GDM1 (cell line): ENCODE measurements at regions not wholly inside any gene's neighbourhood (a gene's known extent, or its start where the extent isn't known, plus 50 kb on each side); places are given as distances from the start of the nearest gene placed in this dataset.
"Not testable (repeated sequence)": the region's sequence is repeated elsewhere in the genome, so short reads cannot be mapped to it uniquely, and the experiment has no call there.

Source experiments
- DNase-seq: peaks from one replicate; lab custom pipeline; 2025; lab: John Stamatoyannopoulos, UW

DNA sequence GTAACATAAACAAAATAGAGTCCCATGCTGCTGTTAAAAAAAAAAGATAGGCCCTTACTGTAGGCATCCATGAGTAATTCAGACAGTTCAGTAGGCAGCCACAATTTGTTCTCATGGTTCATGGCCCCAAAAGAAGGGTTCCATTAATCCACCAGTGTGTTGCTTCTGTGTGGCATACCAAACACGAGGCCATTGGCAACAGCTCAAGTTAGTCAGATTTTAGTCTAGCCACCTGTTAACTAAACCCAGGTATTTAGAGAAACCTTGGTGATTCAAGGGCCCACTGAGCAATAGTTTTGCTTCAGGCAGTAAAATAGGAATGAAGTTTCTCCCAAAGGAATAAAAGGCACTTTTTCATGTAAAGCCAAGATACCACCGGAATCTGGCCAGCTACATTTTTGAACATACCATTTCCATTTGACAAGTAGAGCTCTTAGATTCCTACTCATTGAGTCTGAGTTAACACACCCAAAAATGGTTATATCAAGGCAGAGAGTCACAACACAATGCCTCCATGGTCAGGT lies 80.1 kb upstream of the SRD5A2 start:
- no peak for DNase-seq

DNA sequence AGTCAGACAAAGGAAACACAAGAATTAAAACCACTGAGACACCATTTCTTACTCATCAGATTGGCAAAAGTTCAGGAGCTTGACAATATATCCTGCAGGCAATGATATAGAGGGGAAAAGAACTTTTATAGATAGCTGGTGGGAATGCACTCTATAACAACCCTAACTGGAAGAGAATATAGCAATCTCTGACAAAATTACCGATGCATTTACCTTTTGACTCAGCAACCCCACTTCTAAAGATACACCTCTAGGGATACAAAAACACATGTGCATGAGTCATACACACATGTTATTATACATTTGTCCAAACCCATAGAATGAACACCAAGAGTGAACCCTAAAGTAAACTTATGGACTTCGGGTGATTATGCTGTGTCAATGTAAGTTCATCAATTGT lies 79.4 kb upstream of the SRD5A2 start:
- no peak for DNase-seq

DNA sequence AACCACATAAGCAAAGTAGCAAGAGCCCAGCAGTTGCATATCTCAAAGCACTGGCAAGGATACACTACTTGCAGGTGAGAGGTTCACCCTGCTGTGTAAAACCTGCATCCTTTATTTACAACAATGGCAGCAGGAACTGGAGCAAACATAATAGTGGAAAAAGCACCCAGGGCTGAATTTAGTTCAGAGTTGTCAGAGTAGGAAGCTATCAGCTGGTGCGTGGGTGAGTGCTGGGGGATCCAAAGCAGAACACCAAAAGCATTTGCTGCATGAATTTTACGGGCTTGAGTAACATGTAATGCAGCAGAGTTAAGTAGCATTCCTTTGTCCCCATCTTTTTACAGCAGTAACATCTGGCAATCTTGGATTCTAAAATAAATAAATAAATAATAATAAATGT lies 73.5 kb upstream of the SRD5A2 start:
- no peak for DNase-seq

DNA sequence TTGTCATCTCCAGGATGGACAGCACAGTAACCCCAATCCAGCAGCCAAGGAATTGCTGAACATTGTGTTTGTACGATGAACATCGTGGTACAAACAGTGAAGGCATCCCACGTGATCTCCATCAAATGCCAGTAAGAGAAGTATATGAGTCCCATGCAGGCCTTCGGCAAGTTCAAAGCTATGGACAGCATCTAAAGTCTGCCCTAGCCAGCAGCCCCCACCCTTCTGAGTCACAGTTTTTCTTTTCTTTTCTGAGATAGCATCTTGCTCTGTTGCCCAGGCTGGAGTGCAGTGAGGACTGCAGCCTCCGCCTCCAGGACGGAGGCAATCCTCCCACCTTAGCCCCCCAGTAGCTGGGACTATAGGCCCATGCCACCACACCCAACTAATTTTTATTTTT lies 71.0 kb upstream of the SRD5A2 start:
- DNase-seq = no peak

DNA sequence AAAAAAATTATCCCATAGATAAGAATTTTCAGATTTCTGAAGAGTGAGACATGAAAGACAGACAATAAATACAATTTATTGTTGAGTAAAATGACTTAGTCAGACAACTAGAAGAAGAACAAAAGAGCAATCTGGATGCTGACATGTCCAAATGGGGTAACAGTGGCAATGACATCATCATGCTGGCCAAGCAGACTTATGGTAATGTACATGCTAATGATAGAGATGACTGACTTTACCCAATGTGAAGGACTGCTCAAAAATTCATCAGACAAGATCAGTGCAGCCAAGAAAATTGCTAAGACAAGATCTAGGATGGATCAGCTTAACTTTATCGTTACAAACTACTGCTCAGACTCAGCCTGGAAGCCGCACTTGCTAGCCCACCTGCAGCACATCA lies 70.5 kb upstream of the SRD5A2 start:
- DNase-seq = no peak

DNA sequence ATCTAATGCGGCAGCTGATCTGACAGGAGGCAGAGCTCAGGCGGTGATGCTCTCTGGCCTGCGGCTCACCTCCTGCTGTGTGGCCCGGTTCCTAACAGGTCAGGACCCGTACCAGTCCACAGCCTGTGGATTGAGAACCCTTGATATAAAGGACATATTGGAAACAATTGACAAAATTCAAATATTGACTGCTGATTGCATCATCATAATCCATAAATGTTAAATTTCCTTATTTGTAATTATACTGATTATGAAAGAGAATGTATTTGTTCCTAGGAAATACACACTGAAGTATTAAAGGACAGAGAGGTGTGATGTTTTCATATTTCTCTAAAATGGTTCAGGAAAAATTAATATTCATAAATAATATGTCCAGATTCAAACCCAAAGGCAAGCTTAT lies 63.8 kb upstream of the SRD5A2 start:
- no peak for DNase-seq

DNA sequence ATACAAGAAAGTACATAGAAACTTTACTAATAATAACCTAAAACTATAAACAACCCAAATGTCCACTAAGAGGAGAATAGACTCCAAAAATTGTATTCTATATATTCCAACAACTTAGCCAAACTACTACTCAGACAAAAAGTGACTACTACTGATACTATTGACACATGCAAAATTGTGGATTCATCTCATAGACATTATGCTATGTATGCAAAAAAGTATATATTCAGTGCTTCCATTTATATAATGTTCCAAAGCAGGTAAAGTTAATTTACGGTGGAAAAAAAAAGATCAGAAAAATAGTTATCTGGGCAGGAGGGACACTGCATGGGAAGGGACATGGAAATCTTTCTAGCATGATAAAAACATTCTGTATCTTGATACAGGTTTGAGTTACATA lies 62.0 kb upstream of the SRD5A2 start:
- DNase-seq = no peak

DNA sequence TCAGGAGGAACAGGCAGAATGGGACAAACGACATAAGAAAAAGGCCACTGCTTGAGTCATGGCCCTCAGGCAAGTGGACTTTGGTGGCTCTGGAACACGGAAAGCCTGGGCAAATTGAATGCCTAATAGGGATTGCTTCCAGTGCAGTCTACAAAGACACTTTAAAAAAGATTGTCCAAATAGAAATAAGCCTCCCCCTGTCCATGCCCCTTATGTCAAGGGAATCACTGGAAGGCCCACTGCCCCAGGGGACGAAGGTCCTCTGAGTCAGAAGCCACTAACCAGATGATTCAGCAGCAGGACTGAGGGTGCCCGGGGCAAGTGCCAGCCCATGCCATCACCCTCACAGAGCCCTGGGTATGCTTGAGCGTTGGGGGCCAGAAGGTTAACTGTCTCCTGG lies 51.5 kb upstream of the SRD5A2 start:
- DNase-seq = not testable (repeated sequence)
